ENCODE measurements at regions not wholly inside any gene's neighbourhood (a gene's known extent, or its start where the extent isn't known, plus 50 kb on each side); places are given as distances from the start of the nearest gene placed in this dataset.

- intact Hi-C loops (cut with micrococcal nuclease): no loop called here
- no peak overlapping the region for H3K4me3 Mint-ChIP-seq
- H3K4me1 Mint-ChIP-seq: no peaks in the 10 kb centered on the region
- no peak for ATAC-seq
- Histone ChIP-seq H3K27ac (ENCODE audit: low read length) (no peak overlapping the region), H3K4me1 (ENCODE audit: control insufficient read depth, insufficient read depth, low read length) (no peaks in the 10 kb centered on the region), H3K4me3 (ENCODE audit: low read length) (no peak overlapping the region), H3K27me3 (ENCODE audit: control insufficient read depth, insufficient read depth, low read length) (no peaks in the 10 kb centered on the region), H3K36me3 (ENCODE audit: control insufficient read depth, insufficient read depth, low read length) (no peaks in the 10 kb centered on the region), H3K9me3 (ENCODE audit: control insufficient read depth, insufficient read depth, low read length) (no peaks in the 10 kb centered on the region)
- DNase-seq: no peak
- H3K36me3 Mint-ChIP-seq: no peaks in the 10 kb centered on the region
- H3K27ac Mint-ChIP-seq: no peak overlapping the region
- H3K9me3 Mint-ChIP-seq: peaks cover 16 to 18% of the 10 kb centered on the region in 2 donors
- no peaks in the 10 kb centered on the region for H3K27me3 Mint-ChIP-seq (ENCODE audit: low read depth in 2 of 2)
- TF ChIP-seq, protein P1, sequence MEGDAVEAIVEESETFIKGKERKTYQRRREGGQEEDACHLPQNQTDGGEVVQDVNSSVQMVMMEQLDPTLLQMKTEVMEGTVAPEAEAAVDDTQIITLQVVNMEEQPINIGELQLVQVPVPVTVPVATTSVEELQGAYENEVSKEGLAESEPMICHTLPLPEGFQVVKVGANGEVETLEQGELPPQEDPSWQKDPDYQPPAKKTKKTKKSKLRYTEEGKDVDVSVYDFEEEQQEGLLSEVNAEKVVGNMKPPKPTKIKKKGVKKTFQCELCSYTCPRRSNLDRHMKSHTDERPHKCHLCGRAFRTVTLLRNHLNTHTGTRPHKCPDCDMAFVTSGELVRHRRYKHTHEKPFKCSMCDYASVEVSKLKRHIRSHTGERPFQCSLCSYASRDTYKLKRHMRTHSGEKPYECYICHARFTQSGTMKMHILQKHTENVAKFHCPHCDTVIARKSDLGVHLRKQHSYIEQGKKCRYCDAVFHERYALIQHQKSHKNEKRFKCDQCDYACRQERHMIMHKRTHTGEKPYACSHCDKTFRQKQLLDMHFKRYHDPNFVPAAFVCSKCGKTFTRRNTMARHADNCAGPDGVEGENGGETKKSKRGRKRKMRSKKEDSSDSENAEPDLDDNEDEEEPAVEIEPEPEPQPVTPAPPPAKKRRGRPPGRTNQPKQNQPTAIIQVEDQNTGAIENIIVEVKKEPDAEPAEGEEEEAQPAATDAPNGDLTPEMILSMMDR (IDR thresholded peaks at IDR 0.05): no peak
These were observed 207.0 kb upstream of the ONECUT1 start for GRCh38 chr15:52997123-52997522.

GRCh38 chr15:52994290-52994689 is 204.2 kb upstream of the ONECUT1 start:
- Mint-ChIP-seq H3K9me3 (peaks cover 16 to 17% of the 10 kb centered on the region in 2 donors), H3K27me3 (ENCODE audit: low read depth in 2 of 2) (no peaks in the 10 kb centered on the region), H3K27ac (no peak overlapping the region), H3K36me3 (no peaks in the 10 kb centered on the region), H3K4me1 (no peaks in the 10 kb centered on the region), H3K4me3 (no peak overlapping the region)
- intact Hi-C loops (cut with micrococcal nuclease): no loop called here
- H3K9me3 ChIP-seq (ENCODE audit: control insufficient read depth, insufficient read depth, low read length): no peaks in the 10 kb centered on the region
- no peak overlapping the region for H3K4me3 ChIP-seq (ENCODE audit: low read length)
- DNase-seq (no peak), ATAC-seq (no peak)
- no peaks in the 10 kb centered on the region for H3K4me1 ChIP-seq (ENCODE audit: control insufficient read depth, insufficient read depth, low read length)
- H3K27ac ChIP-seq (ENCODE audit: low read length): no peak overlapping the region
- 80% methylated on average over 1 of the region's 1 CpG for WGBS (ENCODE audit: insufficient coverage)
- TF ChIP-seq, protein P1 (IDR thresholded peaks at IDR 0.05): no peak
- no peaks in the 10 kb centered on the region for H3K27me3 ChIP-seq (ENCODE audit: control insufficient read depth, insufficient read depth, low read length)
- no peaks in the 10 kb centered on the region for H3K36me3 ChIP-seq (ENCODE audit: control insufficient read depth, insufficient read depth, low read length)

GRCh38 chr15:52984507-52984906 is 194.4 kb upstream of the ONECUT1 start:
- Mint-ChIP-seq H3K4me1 (no peaks in the 10 kb centered on the region), H3K9me3 (peaks cover 3% of the 10 kb centered on the region in 2 donors), H3K36me3 (no peaks in the 10 kb centered on the region), H3K27ac (no peak overlapping the region), H3K4me3 (no peak overlapping the region), H3K27me3 (ENCODE audit: low read depth in 2 of 2) (peaks cover 0 to 3% of the 10 kb centered on the region in 2 donors)
- intact Hi-C loops (cut with micrococcal nuclease): no loop called here
- ATAC-seq: no peak
- H3K27me3 ChIP-seq (ENCODE audit: control insufficient read depth, insufficient read depth, low read length): no peaks in the 10 kb centered on the region
- no peak for DNase-seq
- no peaks in the 10 kb centered on the region for H3K9me3 ChIP-seq (ENCODE audit: control insufficient read depth, insufficient read depth, low read length)
- H3K27ac ChIP-seq (ENCODE audit: low read length): no peak overlapping the region
- H3K4me1 ChIP-seq (ENCODE audit: control insufficient read depth, insufficient read depth, low read length): no peaks in the 10 kb centered on the region
- 86% methylated on average over 3 of the region's 3 CpGs for WGBS (ENCODE audit: insufficient coverage)
- H3K4me3 ChIP-seq (ENCODE audit: low read length): no peak overlapping the region
- TF ChIP-seq, protein P1 (IDR thresholded peaks at IDR 0.05): no peak
- H3K36me3 ChIP-seq (ENCODE audit: control insufficient read depth, insufficient read depth, low read length): no peaks in the 10 kb centered on the region

- Histone ChIP-seq H3K36me3 (ENCODE audit: control insufficient read depth, insufficient read depth, low read length) (no peaks in the 10 kb centered on the region), H3K4me1 (ENCODE audit: control insufficient read depth, insufficient read depth, low read length) (no peaks in the 10 kb centered on the region), H3K27ac (ENCODE audit: low read length) (no peak overlapping the region), H3K27me3 (ENCODE audit: control insufficient read depth, insufficient read depth, low read length) (no peaks in the 10 kb centered on the region), H3K9me3 (ENCODE audit: control insufficient read depth, insufficient read depth, low read length) (no peaks in the 10 kb centered on the region), H3K4me3 (ENCODE audit: low read length) (no peak overlapping the region)
- Mint-ChIP-seq H3K36me3 (no peaks in the 10 kb centered on the region), H3K9me3 (peaks cover 3% of the 10 kb centered on the region in 2 donors), H3K27me3 (ENCODE audit: low read depth in 2 of 2) (peaks cover 0 to 3% of the 10 kb centered on the region in 2 donors), H3K27ac (no peak overlapping the region), H3K4me1 (no peaks in the 10 kb centered on the region), H3K4me3 (no peak overlapping the region)
- 72% methylated on average over 3 of the region's 3 CpGs for whole genome bisulfite sequencing (ENCODE audit: insufficient coverage)
- TF ChIP-seq, protein P1 (IDR thresholded peaks at IDR 0.05): no peak
- intact Hi-C loops (cut with micrococcal nuclease): no loop called here
- no peak for DNase-seq
- ATAC-seq: no peak
These were observed 190.3 kb upstream of the ONECUT1 start for GRCh38 chr15:52980446-52980845.

Measured in natural killer cell (primary cell).